ENCODE measurements at regions not wholly inside any gene's neighbourhood (a gene's known extent, or its start where the extent isn't known, plus 50 kb on each side); places are given as distances from the start of the nearest gene placed in this dataset.
A peak's percentile ranks its signal among the peaks of the same experiment; 100 is the strongest.

- DNase-seq = no peak
Measured at GRCh38 chr18:78523850-78524249, 455.8 kb upstream of the SALL3 start.

GRCh38 chr18:78525366-78526111 lies 454.1 kb upstream of the SALL3 start:
- no peak for DNase-seq

- no peak for DNase-seq
Measured at GRCh38 chr18:78526275-78526674, 453.3 kb upstream of the SALL3 start.

GRCh38 chr18:78526923-78527711 lies 452.5 kb upstream of the SALL3 start:
- no peak for DNase-seq

GRCh38 chr18:78527984-78528383 lies 451.6 kb upstream of the SALL3 start:
- no peak for DNase-seq

- DNase-seq = no peak
Measured at GRCh38 chr18:78528411-78529258, 451.0 kb upstream of the SALL3 start.

GRCh38 chr18:78531637-78532036 lies 448.0 kb upstream of the SALL3 start:
- DNase-seq = no peak

- no peak for DNase-seq
Measured at GRCh38 chr18:78538669-78539440, 440.8 kb upstream of the SALL3 start.

- DNase-seq = no peak
Measured at GRCh38 chr18:78540636-78541529, 438.7 kb upstream of the SALL3 start.

- DNase-seq = peak; percentile 66
Measured at GRCh38 chr18:78542204-78542603, 437.4 kb upstream of the SALL3 start.

- no peak for DNase-seq
Measured at GRCh38 chr18:78543201-78543725, 436.4 kb upstream of the SALL3 start.

- DNase-seq = no peak
Measured at GRCh38 chr18:78546281-78546680, 433.3 kb upstream of the SALL3 start.

- no peak for DNase-seq
Measured at GRCh38 chr18:78547817-78548216, 431.8 kb upstream of the SALL3 start.

- DNase-seq = no peak
Measured at GRCh38 chr18:78548261-78549058, 431.2 kb upstream of the SALL3 start.

GRCh38 chr18:78549971-78550370 lies 429.6 kb upstream of the SALL3 start:
- DNase-seq = no peak

- no peak for DNase-seq
Measured at GRCh38 chr18:78554944-78555608, 424.5 kb upstream of the SALL3 start.

- DNase-seq = no peak
Measured at GRCh38 chr18:78557371-78557770, 422.2 kb upstream of the SALL3 start.

GRCh38 chr18:78558101-78558810 lies 421.4 kb upstream of the SALL3 start:
- no peak for DNase-seq

- DNase-seq = no peak
Measured at GRCh38 chr18:78558948-78559347, 420.7 kb upstream of the SALL3 start.
